SIG-M5 (cell line): ENCODE measurements at regions not wholly inside any gene's neighbourhood (a gene's known extent, or its start where the extent isn't known, plus 50 kb on each side); places are given as distances from the start of the nearest gene placed in this dataset.

Experiments
- DNase-seq: peaks from one replicate; lab custom pipeline; 2025; lab: John Stamatoyannopoulos, UW

DNA sequence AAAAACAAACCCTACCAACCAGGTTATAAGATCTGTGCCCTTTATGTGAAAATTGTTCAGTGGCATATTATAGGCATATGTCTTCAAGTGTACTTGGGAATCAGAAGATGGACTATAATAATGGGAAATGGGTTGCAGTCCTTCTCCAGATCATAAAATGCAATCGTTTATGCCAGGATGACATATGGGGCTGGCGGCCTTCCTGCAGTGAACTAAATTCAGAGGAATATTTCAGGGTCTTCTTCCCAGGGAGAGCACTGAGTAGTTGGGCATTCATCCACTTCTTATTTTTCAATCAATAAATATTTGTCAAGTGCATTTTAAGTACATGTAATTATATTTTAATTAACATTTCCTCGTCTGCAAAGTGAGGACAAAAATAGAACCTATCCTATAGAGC is 176.2 kb upstream of the CNR1 start:
- DNase-seq = no peak

DNA sequence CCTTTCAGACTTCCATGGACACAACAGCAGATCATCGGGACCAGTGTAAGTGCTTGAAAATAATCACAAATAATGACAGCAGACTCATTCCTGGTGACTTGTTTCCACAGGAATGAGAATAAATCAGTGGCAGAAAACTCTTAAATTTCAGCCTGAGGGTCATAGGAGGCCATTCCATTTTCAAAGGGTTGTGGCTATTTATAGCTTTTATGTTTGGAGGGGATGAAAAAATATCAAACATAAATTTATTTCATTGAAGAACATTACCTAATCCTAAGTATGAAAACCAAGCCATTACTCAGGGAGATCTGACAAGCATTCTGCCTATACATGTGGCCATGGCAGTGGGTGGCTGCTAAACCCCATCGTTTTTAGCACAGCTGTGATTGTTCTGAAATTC is 173.6 kb upstream of the CNR1 start:
- no peak for DNase-seq

DNA sequence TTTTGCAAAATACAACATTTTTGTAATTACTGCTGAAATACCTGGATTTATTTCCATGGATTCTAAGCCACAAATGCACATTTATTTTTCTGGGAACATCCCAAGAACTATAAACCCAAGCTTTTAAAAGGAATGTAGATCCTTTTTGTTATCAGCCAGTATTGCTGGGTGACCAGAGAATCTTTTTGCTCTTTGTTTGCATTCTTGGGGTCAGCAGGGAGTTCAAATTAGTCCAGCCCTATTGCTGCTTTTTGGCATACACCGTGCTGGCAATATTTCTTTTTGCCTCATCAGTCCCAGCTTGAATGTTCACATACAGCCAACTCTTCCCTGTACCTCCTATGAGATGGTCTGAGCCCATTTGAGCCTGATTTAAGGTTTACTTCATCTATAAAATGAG is 155.2 kb upstream of the CNR1 start:
- no peak for DNase-seq

DNA sequence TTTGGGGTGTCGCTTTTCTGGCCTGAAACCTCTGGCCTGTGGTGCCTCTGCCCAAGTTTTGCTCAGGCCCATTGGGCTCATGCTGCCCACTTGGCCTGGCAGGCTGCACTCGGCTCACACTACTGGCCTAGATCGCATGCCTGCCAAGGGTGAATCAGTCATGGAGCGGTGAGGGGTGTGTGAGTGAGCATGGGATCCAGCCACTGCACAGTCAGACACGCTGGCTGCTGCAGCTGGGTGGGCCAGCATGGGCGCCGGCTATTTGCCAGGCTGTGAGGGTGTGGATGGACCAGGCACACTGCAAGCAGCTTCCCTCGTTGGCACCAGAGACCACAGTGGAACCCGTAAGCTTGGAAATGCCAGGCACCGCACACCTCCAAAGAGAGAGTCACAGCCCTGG is 145.4 kb upstream of the CNR1 start:
- no peak for DNase-seq

DNA sequence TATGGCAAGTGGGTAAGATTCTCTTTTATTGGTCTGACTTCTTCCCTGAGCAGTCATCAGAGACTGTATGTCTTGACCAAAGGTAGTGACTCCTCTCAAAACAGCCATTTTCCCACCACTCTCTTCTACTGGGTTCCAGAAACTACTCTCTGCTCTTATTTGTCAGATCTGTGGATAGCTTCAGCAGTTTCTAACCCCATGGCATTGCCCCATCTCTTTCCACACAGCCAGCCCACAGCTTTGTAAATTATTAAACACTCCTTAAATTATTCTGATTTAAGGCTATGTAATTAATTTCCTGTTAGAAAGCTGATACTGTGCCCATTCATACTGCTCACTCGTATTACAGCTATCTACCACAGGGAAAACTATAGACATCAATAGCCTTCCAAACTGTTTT is 138.4 kb upstream of the CNR1 start:
- no peak for DNase-seq

DNA sequence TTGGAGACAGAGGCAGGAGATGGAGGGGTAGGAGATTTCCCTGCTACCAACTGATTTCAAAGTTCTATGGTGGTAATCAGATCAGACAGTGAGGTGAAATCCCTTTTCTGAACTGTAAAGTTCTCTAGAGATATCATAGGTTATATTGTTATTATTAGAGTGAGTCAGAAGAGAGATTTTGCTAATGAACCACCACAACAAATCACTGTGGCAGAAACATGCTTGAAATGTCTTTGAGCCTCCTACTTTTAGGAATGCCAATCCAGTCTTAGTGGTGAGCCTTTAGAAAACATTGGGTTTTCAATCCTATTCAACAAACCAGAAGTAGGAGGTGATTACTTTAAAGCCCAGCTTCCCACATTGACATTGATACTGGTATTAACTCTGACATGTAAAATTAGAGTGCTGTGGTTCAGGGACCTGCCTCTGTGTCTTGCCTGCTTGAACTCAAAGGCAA is 136.7 kb upstream of the CNR1 start:
- DNase-seq = no peak

DNA sequence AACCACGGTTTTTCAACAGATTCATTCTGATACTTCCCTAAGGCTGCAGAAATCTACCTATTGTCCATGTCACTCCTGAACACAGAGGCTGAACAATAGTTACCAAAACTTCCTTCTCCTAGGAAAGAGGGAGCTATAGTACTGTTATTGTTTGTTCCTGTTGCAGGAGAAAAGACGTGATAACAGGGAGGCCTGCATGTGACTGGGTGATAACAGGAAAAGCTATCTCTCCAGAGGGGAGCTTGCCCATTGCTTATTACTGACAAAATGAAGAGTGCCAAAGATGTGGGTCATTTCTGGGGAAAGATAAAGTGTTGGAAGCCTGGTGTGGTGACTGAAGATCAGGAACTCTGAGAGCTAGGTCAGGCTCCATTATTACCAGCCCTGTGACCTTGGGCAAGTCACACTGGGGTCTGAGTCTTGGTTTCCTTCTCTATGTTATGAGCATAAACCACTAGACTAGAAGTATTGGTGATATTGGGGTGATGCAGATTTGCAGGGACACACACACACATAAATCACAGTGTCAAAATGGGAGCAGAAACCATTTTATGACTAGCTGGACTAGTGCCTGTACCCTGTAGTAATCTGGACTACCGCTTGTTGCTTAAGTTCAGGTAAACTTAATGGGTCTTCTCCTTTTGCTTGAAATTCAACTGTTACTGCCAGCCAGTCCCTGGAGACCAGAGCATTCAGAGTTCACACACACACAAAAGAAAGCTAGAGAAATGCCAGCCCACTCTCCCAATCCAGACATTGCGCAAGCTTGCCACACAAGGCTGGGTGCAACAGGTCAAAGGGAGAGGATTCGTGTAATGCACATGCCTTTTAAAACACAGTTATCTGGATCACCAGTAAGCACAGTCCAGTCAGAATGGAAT is 136.0 kb upstream of the CNR1 start:
- DNase-seq = no peak

DNA sequence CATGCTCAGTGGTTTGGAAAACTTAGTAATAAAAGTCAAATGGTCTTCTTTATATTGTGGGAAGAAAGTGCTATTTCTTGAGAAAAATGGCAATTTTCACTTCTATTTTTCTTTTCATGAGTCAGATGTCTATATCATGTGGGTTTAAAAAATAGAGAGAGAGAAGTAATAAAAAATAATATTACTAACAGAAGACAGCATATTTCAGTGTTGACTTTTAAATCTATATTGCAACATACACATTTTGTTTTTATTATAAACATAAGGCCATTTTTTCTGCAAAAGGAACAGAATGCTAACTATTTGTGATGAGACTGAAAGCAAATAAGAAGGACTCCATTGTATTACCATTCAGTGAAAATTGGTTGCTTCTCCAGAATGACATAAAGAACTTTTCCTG is 135.1 kb upstream of the CNR1 start:
- no peak for DNase-seq

DNA sequence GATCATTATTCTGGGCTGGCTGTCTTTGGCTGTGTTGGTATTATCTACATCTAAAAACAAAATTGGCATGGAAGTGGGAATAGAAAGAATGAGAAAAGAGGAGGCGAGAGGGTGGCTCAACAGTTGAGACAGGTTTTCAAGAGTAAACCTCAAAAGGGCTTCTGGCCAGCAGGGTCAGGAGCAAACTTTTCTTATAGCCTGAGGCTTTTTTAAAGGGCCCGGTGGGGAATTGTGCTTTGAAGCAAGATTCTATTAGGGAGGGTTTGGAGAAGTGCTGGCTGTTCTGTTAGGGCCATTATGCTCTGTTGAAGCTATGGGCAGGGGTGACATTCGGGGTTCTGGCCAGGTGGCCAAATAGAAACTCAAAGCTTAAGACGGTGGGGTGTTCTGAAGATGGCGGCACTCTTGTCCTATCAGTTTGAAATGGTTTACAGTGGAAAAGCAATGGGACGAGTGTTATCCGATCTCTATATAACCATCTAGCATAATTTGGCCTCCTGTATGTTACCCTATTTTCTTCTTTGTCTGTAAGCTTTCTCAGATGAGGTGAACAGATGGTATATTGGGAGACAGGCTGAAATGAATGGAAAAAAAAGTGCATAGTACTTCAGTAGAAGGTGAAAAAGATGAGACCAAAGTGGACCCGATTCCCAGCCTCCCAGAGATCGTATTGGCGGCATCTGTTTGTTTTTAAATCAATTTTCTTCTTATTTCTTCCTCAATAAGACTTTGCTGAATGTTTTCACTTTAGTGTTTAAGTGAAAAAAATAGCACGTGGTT is 132.1 kb upstream of the CNR1 start:
- DNase-seq = no peak

DNA sequence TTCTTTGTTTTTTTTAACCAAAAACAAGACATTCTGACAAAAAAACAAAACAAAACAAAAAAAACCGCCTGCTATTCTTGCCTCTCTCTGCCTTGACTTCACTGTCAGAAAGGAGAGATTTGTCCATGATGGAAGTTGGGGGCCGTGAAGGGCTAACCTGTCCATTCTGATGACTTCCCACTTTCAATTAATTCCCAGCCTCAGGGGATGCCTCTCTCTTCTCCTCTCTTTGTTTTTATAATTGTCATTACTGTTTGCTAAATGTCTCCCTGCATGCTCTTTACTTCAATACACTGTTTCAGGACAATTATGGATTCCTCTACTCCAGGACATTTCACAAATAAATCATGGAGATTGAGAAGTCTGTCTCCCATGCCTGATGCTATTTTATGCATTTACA is 130.5 kb upstream of the CNR1 start:
- no peak for DNase-seq

DNA sequence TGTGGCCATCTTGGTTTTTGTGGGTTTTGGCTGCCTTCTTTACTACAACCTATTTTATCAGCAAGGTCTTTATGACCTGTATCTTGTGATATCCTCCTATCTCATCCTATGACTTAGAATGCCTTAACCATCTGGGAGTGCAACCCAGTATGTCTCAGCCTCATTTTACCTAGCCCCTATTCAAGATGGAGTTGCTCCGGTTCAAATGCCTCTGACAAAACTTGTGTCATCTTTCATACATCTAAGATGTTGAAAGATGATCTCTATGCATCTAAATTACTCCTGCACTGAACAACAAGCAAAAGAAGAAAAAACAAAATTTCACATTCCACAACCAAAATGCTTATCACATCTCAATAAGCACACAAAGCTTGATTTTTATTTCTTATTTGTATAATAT is 129.5 kb upstream of the CNR1 start:
- no peak for DNase-seq

DNA sequence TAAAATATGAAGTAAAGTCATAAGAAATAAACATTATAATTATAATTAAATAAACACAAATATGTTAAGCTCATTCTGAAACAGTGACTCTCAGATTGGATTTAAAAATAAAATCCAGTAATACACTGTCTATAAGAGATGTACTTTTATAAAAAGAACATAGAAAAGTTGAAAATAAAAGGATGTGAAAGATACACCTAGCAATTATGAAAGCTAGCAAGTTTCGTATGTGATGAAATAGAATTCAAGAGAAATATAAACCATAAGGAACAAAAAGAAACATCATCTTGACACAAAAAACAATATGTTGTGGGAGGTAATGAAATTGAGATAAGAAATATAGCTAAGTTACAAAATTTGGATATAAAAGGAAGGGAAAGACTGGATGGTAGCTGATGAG is 128.6 kb upstream of the CNR1 start:
- no peak for DNase-seq

DNA sequence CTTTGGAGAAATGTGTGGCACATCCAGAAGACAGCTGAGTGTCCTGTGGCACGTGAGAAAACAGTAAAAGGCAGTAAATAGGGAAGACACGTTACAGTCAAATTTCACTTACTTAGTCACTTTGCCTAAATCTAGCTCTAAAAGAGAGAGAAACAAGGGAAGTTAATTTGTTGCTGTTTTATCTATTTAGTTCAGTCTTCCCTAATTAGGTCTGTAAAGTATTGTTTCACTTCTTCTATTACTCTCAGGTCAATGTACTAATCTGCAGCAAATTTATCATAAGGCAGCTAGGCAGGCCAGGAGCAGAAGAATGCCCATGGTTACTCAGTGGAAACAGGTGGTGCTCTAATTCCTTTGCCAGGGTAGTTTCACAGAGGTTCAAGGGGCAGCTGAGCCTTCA is 124.3 kb upstream of the CNR1 start:
- no peak for DNase-seq

DNA sequence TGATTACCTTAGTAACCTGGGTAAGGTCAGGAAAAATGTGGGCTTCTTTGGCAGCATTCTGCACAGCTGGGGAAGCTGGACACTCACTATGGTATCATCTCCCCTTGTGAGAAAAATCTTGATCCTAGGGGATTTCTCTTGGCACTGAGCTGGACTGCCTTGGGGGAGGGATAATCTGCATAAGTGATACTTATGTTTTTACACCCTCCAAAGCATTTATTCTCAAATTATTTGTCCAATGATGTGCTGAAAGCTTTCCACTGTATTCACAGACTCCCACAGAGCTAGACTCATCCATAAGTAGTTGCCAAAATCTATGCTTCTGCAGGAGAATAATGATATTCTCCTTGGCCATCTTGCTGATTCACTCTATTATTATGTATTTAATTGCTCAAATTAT is 121.5 kb upstream of the CNR1 start:
- DNase-seq = no peak

DNA sequence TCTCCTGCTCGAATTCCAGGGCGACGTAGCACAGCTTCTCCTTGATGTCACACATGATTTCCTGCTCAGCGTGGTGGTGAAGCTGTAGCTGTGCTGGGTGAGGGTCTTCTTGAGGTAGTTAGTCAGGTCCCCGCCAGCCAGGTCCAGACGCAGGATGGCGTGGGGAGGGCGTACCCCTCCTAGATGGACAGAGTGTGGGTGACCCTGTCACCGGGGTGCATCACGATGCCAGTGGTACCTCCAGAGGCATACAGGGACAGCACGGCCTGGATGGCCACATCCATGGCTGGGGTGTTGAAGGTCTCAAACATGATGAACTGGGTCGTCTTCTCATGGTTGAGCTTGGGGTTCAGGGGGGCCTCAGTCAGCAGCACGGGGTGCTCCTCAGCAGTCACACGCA is 110.2 kb upstream of the CNR1 start:
- DNase-seq = no peak

DNA sequence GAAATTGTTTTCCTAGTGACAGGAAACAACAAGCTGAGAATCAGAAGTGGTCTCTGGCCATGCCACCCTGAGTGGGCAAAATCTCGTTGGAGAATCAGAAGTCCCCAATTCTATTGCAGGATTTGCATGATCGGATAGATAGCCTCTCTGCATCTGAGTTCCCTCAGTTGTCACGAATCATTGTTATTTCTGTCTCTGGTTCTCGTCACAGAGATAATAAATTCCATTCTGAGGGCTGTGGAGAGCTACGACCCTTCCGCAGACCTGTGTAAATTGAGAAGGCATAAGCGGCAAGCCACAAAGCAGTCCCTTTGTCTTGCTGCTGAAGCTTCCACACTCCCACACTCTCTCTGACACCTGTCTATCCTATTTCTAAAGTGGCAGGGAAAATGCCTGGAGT is 102.4 kb upstream of the CNR1 start:
- DNase-seq = no peak

DNA sequence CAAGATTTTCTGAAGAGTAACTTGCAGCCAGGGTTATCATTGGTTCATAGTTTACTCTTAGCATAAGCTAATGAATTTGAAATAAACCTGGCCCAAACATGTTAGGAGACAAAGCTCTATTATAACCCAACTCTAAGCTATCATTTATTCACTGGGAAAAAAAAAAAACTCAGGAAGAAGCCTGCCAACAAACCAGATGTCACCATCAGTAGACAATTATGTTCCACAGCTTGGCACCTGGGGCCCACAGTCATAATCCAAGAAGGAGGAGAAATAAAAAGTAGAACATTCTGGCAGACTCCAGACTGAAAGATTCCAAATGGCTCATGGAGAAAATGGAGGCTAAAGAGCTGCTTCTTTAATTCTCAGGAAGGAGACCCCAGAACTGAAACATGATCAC is 100.0 kb upstream of the CNR1 start:
- no peak for DNase-seq

DNA sequence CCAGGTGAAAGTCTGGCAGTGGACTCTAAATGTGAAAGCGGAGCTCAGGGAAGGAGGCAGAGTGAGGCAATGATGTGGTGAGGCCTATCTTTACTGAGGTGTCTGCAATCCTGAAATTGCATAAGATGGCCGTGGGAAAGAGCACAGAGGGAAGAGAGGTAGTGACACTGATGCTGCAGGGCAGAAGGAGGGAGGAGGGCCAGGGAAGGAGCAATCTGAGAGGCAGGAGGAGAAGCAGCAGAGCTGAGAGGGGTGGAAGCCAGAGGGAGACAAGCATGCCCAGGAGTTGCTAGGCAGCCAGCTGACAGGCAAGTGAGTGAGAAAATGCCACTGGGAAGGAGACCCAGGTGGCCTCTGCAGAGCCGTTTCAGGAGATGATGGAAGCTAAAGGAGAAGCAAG is 97.4 kb upstream of the CNR1 start:
- DNase-seq = no peak

DNA sequence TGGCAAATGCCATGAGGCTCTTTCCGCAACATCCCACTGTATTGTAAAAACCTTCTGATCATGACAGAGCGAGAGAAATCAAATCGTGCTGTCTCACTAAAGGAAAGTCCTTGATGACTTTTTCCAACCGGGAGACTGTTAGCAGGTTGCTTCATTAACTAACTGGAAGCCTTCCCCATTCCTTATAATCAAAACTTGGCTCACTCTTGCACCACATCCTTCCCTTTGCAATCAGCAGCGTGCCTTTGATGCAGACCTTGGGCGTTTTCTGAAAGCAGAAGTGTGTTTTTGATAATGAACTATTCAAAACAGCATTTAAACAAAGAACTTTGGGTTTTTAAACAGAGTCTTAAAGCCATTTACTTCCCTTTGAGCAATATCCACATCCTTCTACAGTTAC is 96.2 kb upstream of the CNR1 start:
- DNase-seq = no peak

DNA sequence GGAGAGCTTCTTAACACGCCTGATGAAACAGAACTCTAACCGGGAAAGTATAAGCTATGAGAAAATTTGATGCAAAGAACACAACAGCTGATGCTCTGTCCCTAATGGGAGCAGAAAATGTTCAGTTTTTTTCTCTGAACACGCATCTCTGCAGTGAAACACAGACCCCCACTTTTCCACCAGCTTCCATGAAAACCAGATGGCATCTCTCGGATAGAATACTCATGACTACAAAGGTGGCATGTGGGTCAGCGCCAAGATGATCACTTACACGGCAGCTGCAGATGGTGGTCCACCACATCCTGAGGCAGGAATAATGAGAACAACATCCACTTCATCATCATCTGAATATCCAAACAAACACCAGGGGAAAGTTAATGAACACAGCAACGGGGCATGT is 85.2 kb upstream of the CNR1 start:
- no peak for DNase-seq

DNA sequence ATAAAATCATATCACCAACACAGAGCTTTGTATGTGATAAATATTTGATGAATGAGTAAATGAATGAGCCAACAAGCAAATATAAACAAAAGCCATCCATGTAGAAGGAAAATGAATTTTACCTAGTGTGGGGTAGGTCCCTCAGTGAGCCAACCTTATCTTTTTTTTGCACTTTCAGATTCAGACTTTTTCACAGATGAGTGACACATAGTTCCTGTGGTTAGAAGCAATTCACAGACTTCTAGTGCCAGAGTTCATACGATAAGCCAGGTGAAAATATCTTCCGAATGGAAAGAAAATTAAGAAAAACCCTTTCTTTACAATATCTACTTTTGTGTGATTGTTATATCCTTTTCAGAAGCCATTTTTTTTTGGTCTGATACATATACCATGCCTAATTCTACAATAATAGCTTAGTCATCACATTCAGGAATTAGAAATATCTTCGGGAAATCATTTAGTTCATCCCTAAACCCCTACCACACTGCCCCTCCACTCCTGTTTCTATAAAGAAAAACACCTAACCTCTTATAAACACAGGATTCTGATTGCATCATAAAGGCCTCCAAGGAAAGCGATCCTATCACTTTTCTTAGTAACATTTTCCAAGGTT is 82.7 kb upstream of the CNR1 start:
- no peak for DNase-seq

DNA sequence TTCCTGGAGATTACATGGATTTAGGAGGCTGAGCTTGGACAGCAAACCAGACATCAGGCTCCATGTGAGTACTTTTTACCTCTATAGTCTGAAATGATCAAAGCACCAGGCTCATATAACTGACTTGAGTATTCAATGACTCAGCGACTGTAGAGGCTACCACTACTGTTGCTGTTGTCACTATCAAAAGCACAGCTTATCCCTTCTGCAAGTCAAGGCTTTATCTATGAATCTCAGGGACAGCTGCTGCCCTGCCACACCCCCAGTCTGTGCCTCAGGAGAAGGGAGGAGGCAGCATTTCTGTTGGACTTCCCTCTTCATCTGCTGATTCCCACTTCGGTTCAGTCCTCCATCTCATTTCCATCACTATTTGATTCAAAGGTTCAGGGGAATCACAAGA is 80.5 kb upstream of the CNR1 start:
- no peak for DNase-seq

DNA sequence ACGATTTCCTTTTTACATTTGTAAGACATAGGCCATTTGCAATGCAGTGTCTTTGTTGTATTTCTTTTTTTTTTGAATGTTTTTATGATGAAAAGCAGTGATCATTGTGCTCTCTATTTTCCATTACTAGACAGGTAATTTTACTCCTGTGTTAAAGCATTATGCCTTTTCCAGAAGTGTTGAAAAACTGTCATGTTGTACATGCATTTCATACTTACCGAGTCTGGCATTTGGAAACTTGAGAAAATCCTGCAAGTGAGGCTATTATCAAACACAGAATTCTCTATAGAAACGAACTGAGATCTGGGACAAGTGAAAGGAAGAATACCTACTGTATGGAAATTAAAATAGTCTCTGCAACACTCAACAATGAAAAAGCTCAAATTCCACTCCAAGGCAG is 78.6 kb upstream of the CNR1 start:
- DNase-seq = no peak
